ENCODE measurements at regions not wholly inside any gene's neighbourhood (a gene's known extent, or its start where the extent isn't known, plus 50 kb on each side); places are given as distances from the start of the nearest gene placed in this dataset.

GRCh38 chr4:177182728-177183127 is 126.9 kb upstream of the NEIL3 start:
- WGBS, 4 donors = 80 to 97% (median 89%) methylated on average over 1 of the region's 1 CpG
- H3K9me3 ChIP-seq (replicated peaks in 1 of 3) = no peaks in the 10 kb centered on the region
- no peaks in the 10 kb centered on the region for H3K27me3 ChIP-seq
- DNase-seq = no peak
- H3K27ac ChIP-seq = no peak overlapping the region
- no peak for TF ChIP-seq POLR2A (IDR thresholded peaks at IDR 0.05)
- no peak for TF ChIP-seq CTCF (IDR thresholded peaks at IDR 0.05)
- no peaks in the 10 kb centered on the region for H3K36me3 ChIP-seq (replicated peaks in 1 of 2)
- no peak overlapping the region for H3K4me3 ChIP-seq
- H3K4me1 ChIP-seq (replicated peaks in 1 of 2) = no peaks in the 10 kb centered on the region
- intact Hi-C loops (cut with DNase I) = no loop called here

- no peaks in the 10 kb centered on the region for H3K27me3 ChIP-seq
- no peaks in the 10 kb centered on the region for H3K4me1 ChIP-seq (replicated peaks in 1 of 2)
- WGBS, 4 donors = 73 to 82% (median 78%) methylated on average over 2 of the region's 2 CpGs
- no peak overlapping the region for H3K4me3 ChIP-seq
- intact Hi-C loops (cut with DNase I) = no loop called here
- DNase-seq = no peak
- no peaks in the 10 kb centered on the region for H3K9me3 ChIP-seq (replicated peaks in 1 of 3)
- TF ChIP-seq POLR2A (IDR thresholded peaks at IDR 0.05) (no peak), CTCF (IDR thresholded peaks at IDR 0.05) (no peak)
- H3K27ac ChIP-seq = no peak overlapping the region
- H3K36me3 ChIP-seq (replicated peaks in 1 of 2) = no peaks in the 10 kb centered on the region
Measured at GRCh38 chr4:177185151-177185550, 124.5 kb upstream of the NEIL3 start.

- TF ChIP-seq POLR2A (IDR thresholded peaks at IDR 0.05) (no peak), CTCF (IDR thresholded peaks at IDR 0.05) (no peak)
- Histone ChIP-seq H3K4me3 (no peak overlapping the region), H3K36me3 (replicated peaks in 1 of 2) (no peaks in the 10 kb centered on the region), H3K27me3 (no peaks in the 10 kb centered on the region), H3K27ac (no peak overlapping the region), H3K4me1 (replicated peaks in 1 of 2) (no peaks in the 10 kb centered on the region), H3K9me3 (replicated peaks in 1 of 3) (no peaks in the 10 kb centered on the region)
- no peak for DNase-seq
- 75 to 92% (median 83%) methylated on average over 2 of the region's 2 CpGs for WGBS, 4 donors
- intact Hi-C loops (cut with DNase I) = no loop called here
Measured at GRCh38 chr4:177185579-177185978, 124.1 kb upstream of the NEIL3 start.

- H3K27ac ChIP-seq = no peak overlapping the region
- WGBS, 4 donors = 26 to 40% (median 37%) methylated on average over 2 of the region's 2 CpGs
- no peak for TF ChIP-seq CTCF (IDR thresholded peaks at IDR 0.05)
- TF ChIP-seq POLR2A (IDR thresholded peaks at IDR 0.05) = no peak
Measured at GRCh38 chr4:177187371-177187770, 122.3 kb upstream of the NEIL3 start.

More at GRCh38 chr4:177187371-177187770, 122.3 kb upstream of the NEIL3 start:
- no peaks in the 10 kb centered on the region for H3K9me3 ChIP-seq (replicated peaks in 1 of 3)
- no peaks in the 10 kb centered on the region for H3K36me3 ChIP-seq (replicated peaks in 1 of 2)
- no peaks in the 10 kb centered on the region for H3K27me3 ChIP-seq
- H3K4me1 ChIP-seq (replicated peaks in 1 of 2) = no peaks in the 10 kb centered on the region
- intact Hi-C loops (cut with DNase I) = no loop called here
- no peak overlapping the region for H3K4me3 ChIP-seq
- DNase-seq = no peak

Data from adrenal gland (tissue), 9 donors.